HCT116 (cell line): ENCODE measurements at regions not wholly inside any gene's neighbourhood (a gene's known extent, or its start where the extent isn't known, plus 50 kb on each side); places are given as distances from the start of the nearest gene placed in this dataset.

Experiments used
- CTCF ChIP-seq, 3 experiments: fragments of 200-600 bp in 1 of 3; sonication (generic) in 1 of 3; IDR thresholded peaks in 2 of 3; conservative IDR thresholded peaks in 1 of 3; 2 replicates each; pipeline ENCODE4 v1.5.1; 2012 to 2017; ENCODE audit warnings: low read depth in 2 of 3, low read length in 2 of 3, antibody characterized with exemption in 1 of 3, borderline replicate concordance in 1 of 3, control low read depth in 1 of 3, mild to moderate bottlenecking in 1 of 3, mixed read lengths in 1 of 3, mixed run types in 1 of 3, moderate library complexity in 1 of 3; ENCODE audit not compliant: insufficient read depth in 1 of 3
- POLR2A ChIP-seq: IDR thresholded peaks from 2 replicates; pipeline ENCODE4 v1.7.0; 2011; ENCODE audit warnings: borderline replicate concordance; ENCODE audit not compliant: insufficient read depth, insufficient read length; ENCODE audit errors: extremely low read depth

- no peak for TF ChIP-seq CTCF (IDR thresholded peaks at IDR 0.05 in 2 of 3, conservative IDR thresholded peaks at IDR 0.05 in 1 of 3; ENCODE audit: borderline replicate concordance in 1 of 3, insufficient read depth in 1 of 3, low read depth in 2 of 3, low read length in 2 of 3)
- TF ChIP-seq POLR2A, result no peak
Measured at GRCh38 chr14:85172889-85173477, 357.0 kb upstream of the FLRT2 start.
